ENCODE measurements at regions not wholly inside any gene's neighbourhood (a gene's known extent, or its start where the extent isn't known, plus 50 kb on each side); places are given as distances from the start of the nearest gene placed in this dataset.
A peak's percentile ranks its signal among the peaks of the same experiment; 100 is the strongest.

GRCh38 chr20:6388671-6389197, 265.9 kb upstream of the FERMT1 start:
- H3K36me3 Mint-ChIP-seq (ENCODE audit: unreplicated experiment) = no peaks in the 10 kb centered on the region
- peak; percentile 48 for DNase-seq
- peak overlapping the region; percentile 48 for H3K27ac Mint-ChIP-seq (ENCODE audit: unreplicated experiment)
- TF ChIP-seq CTCF (IDR thresholded peaks at IDR 0.05; ENCODE audit: partially characterized antibody, unreplicated experiment) = no peak
- peaks cover 2% of the 10 kb centered on the region for H3K27me3 Mint-ChIP-seq (ENCODE audit: unreplicated experiment)
- H3K9me3 Mint-ChIP-seq (ENCODE audit: unreplicated experiment) = peaks cover 5% of the 10 kb centered on the region
- H3K4me3 Mint-ChIP-seq (ENCODE audit: unreplicated experiment) = peak overlapping the region; percentile 0
- peaks cover 15% of the 10 kb centered on the region for H3K4me1 Mint-ChIP-seq (ENCODE audit: low read depth, unreplicated experiment)

GRCh38 chr20:6384956-6385486, 262.2 kb upstream of the FERMT1 start:
- no peaks in the 10 kb centered on the region for H3K36me3 Mint-ChIP-seq (ENCODE audit: unreplicated experiment)

GRCh38 chr20:6384380-6384779, 261.6 kb upstream of the FERMT1 start:
- Mint-ChIP-seq H3K9me3 (ENCODE audit: unreplicated experiment) (peaks cover 2% of the 10 kb centered on the region), H3K27ac (ENCODE audit: unreplicated experiment) (no peak overlapping the region), H3K4me3 (ENCODE audit: unreplicated experiment) (no peak overlapping the region), H3K4me1 (ENCODE audit: low read depth, unreplicated experiment) (peaks cover 13% of the 10 kb centered on the region), H3K36me3 (ENCODE audit: unreplicated experiment) (no peaks in the 10 kb centered on the region), H3K27me3 (ENCODE audit: unreplicated experiment) (peaks cover 2% of the 10 kb centered on the region)
- TF ChIP-seq CTCF (IDR thresholded peaks at IDR 0.05; ENCODE audit: partially characterized antibody, unreplicated experiment) = no peak
- no peak for DNase-seq

More at GRCh38 chr20:6384956-6385486, 262.2 kb upstream of the FERMT1 start:
- no peak for TF ChIP-seq CTCF (IDR thresholded peaks at IDR 0.05; ENCODE audit: partially characterized antibody, unreplicated experiment)
- Mint-ChIP-seq H3K27me3 (ENCODE audit: unreplicated experiment) (peaks cover 2% of the 10 kb centered on the region), H3K9me3 (ENCODE audit: unreplicated experiment) (peaks cover 5% of the 10 kb centered on the region), H3K4me1 (ENCODE audit: low read depth, unreplicated experiment) (peaks cover 15% of the 10 kb centered on the region), H3K4me3 (ENCODE audit: unreplicated experiment) (no peak overlapping the region), H3K27ac (ENCODE audit: unreplicated experiment) (no peak overlapping the region)
- DNase-seq = no peak

GRCh38 chr20:6381887-6382286, 259.1 kb upstream of the FERMT1 start:
- no peaks in the 10 kb centered on the region for H3K36me3 Mint-ChIP-seq (ENCODE audit: unreplicated experiment)
- no peaks in the 10 kb centered on the region for H3K9me3 Mint-ChIP-seq (ENCODE audit: unreplicated experiment)
- H3K27me3 Mint-ChIP-seq (ENCODE audit: unreplicated experiment) = no peaks in the 10 kb centered on the region
- no peak overlapping the region for H3K27ac Mint-ChIP-seq (ENCODE audit: unreplicated experiment)
- no peaks in the 10 kb centered on the region for H3K4me1 Mint-ChIP-seq (ENCODE audit: low read depth, unreplicated experiment)
- no peak overlapping the region for H3K4me3 Mint-ChIP-seq (ENCODE audit: unreplicated experiment)
- TF ChIP-seq CTCF (IDR thresholded peaks at IDR 0.05; ENCODE audit: partially characterized antibody, unreplicated experiment) = peak; percentile 71
- no peak for DNase-seq

GRCh38 chr20:6362245-6362644, 239.4 kb upstream of the FERMT1 start:
- no peaks in the 10 kb centered on the region for H3K9me3 Mint-ChIP-seq (ENCODE audit: unreplicated experiment)
- H3K4me1 Mint-ChIP-seq (ENCODE audit: low read depth, unreplicated experiment) = no peaks in the 10 kb centered on the region
- no peak overlapping the region for H3K4me3 Mint-ChIP-seq (ENCODE audit: unreplicated experiment)
- TF ChIP-seq CTCF (IDR thresholded peaks at IDR 0.05; ENCODE audit: partially characterized antibody, unreplicated experiment) = no peak
- H3K36me3 Mint-ChIP-seq (ENCODE audit: unreplicated experiment) = no peaks in the 10 kb centered on the region
- H3K27me3 Mint-ChIP-seq (ENCODE audit: unreplicated experiment) = no peaks in the 10 kb centered on the region
- no peak overlapping the region for H3K27ac Mint-ChIP-seq (ENCODE audit: unreplicated experiment)
- DNase-seq = no peak

All from glutamatergic neuron (in vitro differentiated cells).